Peyer's patch (tissue), 4 donors: ENCODE measurements at regions not wholly inside any gene's neighbourhood (a gene's known extent, or its start where the extent isn't known, plus 50 kb on each side); places are given as distances from the start of the nearest gene placed in this dataset.

ENCODE experiments used
- DNase-seq, 3 donors: peaks; one replicate each; pipeline ENCODE4 v3.0.0-alpha.2; 2017 to 2019
- H3K27ac ChIP-seq, 4 donors: fragments of 200-600 bp; sonication (generic); one replicate each; pipeline ENCODE4 v1.5.1; 2016 to 2019
- H3K27me3 ChIP-seq, 2 donors: fragments of 200-600 bp; sonication (generic); one replicate each; pipeline ENCODE4 v1.5.1; 2019
- H3K36me3 ChIP-seq, 3 donors: fragments of 200-600 bp; sonication (generic); one replicate each; pipeline ENCODE4 v1.5.1; 2016 to 2019
- H3K4me1 ChIP-seq, 4 donors: fragments of 200-600 bp; sonication (generic); one replicate each; pipeline ENCODE4 v1.5.1; 2016 to 2019
- H3K4me3 ChIP-seq, 4 donors: fragments of 200-600 bp; sonication (generic); 1 replicate in 3 of 4; 2 replicates in 1 of 4; pipeline ENCODE4 v1.5.1; 2016 to 2019; ENCODE audit warnings: mild to moderate bottlenecking in 1 of 4
- H3K9me3 ChIP-seq, 4 donors: fragments of 200-600 bp; sonication (generic); one replicate each; pipeline ENCODE4 v1.5.1; 2016 to 2019; ENCODE audit warnings: mild to moderate bottlenecking in 1 of 4
- CTCF ChIP-seq, 6 experiments: fragments of 450-650 bp in 4 of 6; fragments of 200-600 bp in 2 of 6; sonication (generic) in 1 of 6; IDR thresholded peaks; one replicate each; pipeline ENCODE4 v1.5.1; 2017 to 2019; ENCODE audit warnings: antibody characterized with exemption in 6 of 6, mild to moderate bottlenecking in 3 of 6, moderate library complexity in 1 of 6
- POLR2A ChIP-seq, 2 donors: fragments of 450-650 bp; IDR thresholded peaks; one replicate each; pipeline ENCODE4 v1.5.1; 2017; ENCODE audit warnings: antibody characterized with exemption in 2 of 2, mild to moderate bottlenecking in 2 of 2, moderate library complexity in 2 of 2

- no peaks in the 10 kb centered on the region for H3K36me3 ChIP-seq
- no peak overlapping the region for H3K27ac ChIP-seq
- H3K27me3 ChIP-seq = no peaks in the 10 kb centered on the region
- no peaks in the 10 kb centered on the region for H3K4me1 ChIP-seq
- DNase-seq = no peak
- TF ChIP-seq POLR2A (IDR thresholded peaks at IDR 0.05) = no peak
- no peak for TF ChIP-seq CTCF (IDR thresholded peaks at IDR 0.05)
- no peak overlapping the region for H3K4me3 ChIP-seq
- no peaks in the 10 kb centered on the region for H3K9me3 ChIP-seq
Measured at GRCh38 chr16:17828012-17828411, 357.3 kb upstream of the XYLT1 start.

GRCh38 chr16:17827313-17827712, 356.6 kb upstream of the XYLT1 start:
- no peak overlapping the region for H3K27ac ChIP-seq
- H3K36me3 ChIP-seq = no peaks in the 10 kb centered on the region
- DNase-seq = no peak

GRCh38 chr16:17817943-17818342, 347.2 kb upstream of the XYLT1 start:
- Histone ChIP-seq H3K4me3 (no peak overlapping the region), H3K36me3 (no peaks in the 10 kb centered on the region), H3K9me3 (no peaks in the 10 kb centered on the region), H3K27ac (no peak overlapping the region), H3K27me3 (no peaks in the 10 kb centered on the region), H3K4me1 (no peaks in the 10 kb centered on the region)
- no peak for DNase-seq
- TF ChIP-seq POLR2A (IDR thresholded peaks at IDR 0.05) (no peak), CTCF (IDR thresholded peaks at IDR 0.05) (no peak)

More at GRCh38 chr16:17827313-17827712, 356.6 kb upstream of the XYLT1 start:
- Histone ChIP-seq H3K27me3 (no peaks in the 10 kb centered on the region), H3K4me1 (no peaks in the 10 kb centered on the region), H3K9me3 (no peaks in the 10 kb centered on the region), H3K4me3 (no peak overlapping the region)
- no peak for TF ChIP-seq POLR2A (IDR thresholded peaks at IDR 0.05)
- no peak for TF ChIP-seq CTCF (IDR thresholded peaks at IDR 0.05)

GRCh38 chr16:17817260-17817659, 346.5 kb upstream of the XYLT1 start:
- no peaks in the 10 kb centered on the region for H3K36me3 ChIP-seq
- no peak for DNase-seq
- H3K4me1 ChIP-seq = no peaks in the 10 kb centered on the region
- no peaks in the 10 kb centered on the region for H3K9me3 ChIP-seq
- no peak for TF ChIP-seq POLR2A (IDR thresholded peaks at IDR 0.05)
- no peak for TF ChIP-seq CTCF (IDR thresholded peaks at IDR 0.05)
- no peak overlapping the region for H3K27ac ChIP-seq
- no peaks in the 10 kb centered on the region for H3K27me3 ChIP-seq
- H3K4me3 ChIP-seq = no peak overlapping the region

GRCh38 chr16:17812771-17813170, 342.0 kb upstream of the XYLT1 start:
- Histone ChIP-seq H3K36me3 (no peaks in the 10 kb centered on the region), H3K27me3 (no peaks in the 10 kb centered on the region), H3K4me3 (no peak overlapping the region), H3K27ac (no peak overlapping the region), H3K9me3 (no peaks in the 10 kb centered on the region), H3K4me1 (no peaks in the 10 kb centered on the region)
- TF ChIP-seq POLR2A (IDR thresholded peaks at IDR 0.05) = no peak
- TF ChIP-seq CTCF (IDR thresholded peaks at IDR 0.05) = no peak
- no peak for DNase-seq

GRCh38 chr16:17804857-17805256, 334.1 kb upstream of the XYLT1 start:
- no peaks in the 10 kb centered on the region for H3K9me3 ChIP-seq
- H3K4me1 ChIP-seq = no peaks in the 10 kb centered on the region
- no peak for DNase-seq
- H3K27ac ChIP-seq = no peak overlapping the region
- no peak overlapping the region for H3K4me3 ChIP-seq
- H3K36me3 ChIP-seq = no peaks in the 10 kb centered on the region
- H3K27me3 ChIP-seq = no peaks in the 10 kb centered on the region
- TF ChIP-seq POLR2A (IDR thresholded peaks at IDR 0.05) (no peak), CTCF (IDR thresholded peaks at IDR 0.05) (no peak)
